ENCODE measurements at regions not wholly inside any gene's neighbourhood (a gene's known extent, or its start where the extent isn't known, plus 50 kb on each side); places are given as distances from the start of the nearest gene placed in this dataset.
"Not testable (repeated sequence)": the region's sequence is repeated elsewhere in the genome, so short reads cannot be mapped to it uniquely, and the experiment has no call there.

DNA sequence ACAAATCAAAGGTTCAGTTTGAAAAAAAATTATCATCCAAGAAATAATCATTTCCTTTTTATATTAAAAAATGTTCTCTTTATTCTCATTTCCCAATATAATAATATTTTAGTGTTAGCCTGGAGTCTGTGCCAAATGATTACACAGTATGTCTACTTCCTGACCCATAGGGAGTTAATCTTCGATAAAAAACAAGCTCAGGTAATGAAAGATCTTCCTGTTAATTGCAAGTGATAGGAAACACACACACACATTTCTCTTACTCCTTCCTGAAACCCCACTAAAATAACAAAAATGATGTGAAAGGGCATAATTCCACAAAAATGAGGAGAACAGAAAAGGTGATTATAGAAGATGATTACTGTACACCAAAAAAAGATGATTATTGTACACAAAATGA is 123.5 kb upstream of the CXADR start:
- H3K27ac ChIP-seq (ENCODE audit: insufficient read depth, low read depth, low read length, poor library complexity, severe bottlenecking), result no peak overlapping the region
- no peaks in the 10 kb centered on the region for H3K9me3 ChIP-seq (ENCODE audit: control insufficient read depth, low read length)
- H3K4me1 ChIP-seq (ENCODE audit: control insufficient read depth, insufficient read depth, low read length), result peaks cover 7% of the 10 kb centered on the region
- H3K27me3 ChIP-seq (ENCODE audit: control insufficient read depth, insufficient read depth, low read length, poor library complexity, severe bottlenecking), result no peaks in the 10 kb centered on the region
- H3K36me3 ChIP-seq (ENCODE audit: control insufficient read depth, insufficient read depth, low read length), result no peaks in the 10 kb centered on the region
- WGBS, 2 experiments, result 100% methylated on average over 1 of the region's 1 CpG; no CpG with 5 or more reads in 1 of the 2 experiments
- no peak overlapping the region for H3K4me3 ChIP-seq (ENCODE audit: insufficient read depth, low read depth, low read length)

DNA sequence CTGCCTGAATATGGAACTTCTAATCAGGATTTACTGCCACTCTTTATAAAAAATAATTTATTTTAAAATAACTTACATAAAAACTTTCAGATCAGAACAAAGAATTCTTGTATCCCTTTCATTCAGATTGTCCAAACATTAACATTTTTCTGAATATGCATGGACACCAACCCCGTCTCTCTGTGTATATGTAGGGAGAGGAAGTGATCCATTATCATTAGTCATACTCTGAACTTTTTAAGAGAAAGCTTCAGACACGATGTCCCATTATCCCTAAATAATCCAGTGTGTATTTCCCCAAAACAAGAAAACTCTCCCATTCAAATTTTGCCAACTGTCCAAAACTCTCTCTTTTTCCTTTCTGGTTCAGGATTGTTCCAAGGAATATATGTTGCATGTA is 122.3 kb upstream of the CXADR start:
- Histone ChIP-seq H3K27ac (ENCODE audit: insufficient read depth, low read depth, low read length, poor library complexity, severe bottlenecking) (no peak overlapping the region), H3K4me3 (ENCODE audit: insufficient read depth, low read depth, low read length) (no peak overlapping the region), H3K9me3 (ENCODE audit: control insufficient read depth, low read length) (no peaks in the 10 kb centered on the region), H3K4me1 (ENCODE audit: control insufficient read depth, insufficient read depth, low read length) (peaks cover 7% of the 10 kb centered on the region), H3K27me3 (ENCODE audit: control insufficient read depth, insufficient read depth, low read length, poor library complexity, severe bottlenecking) (no peaks in the 10 kb centered on the region), H3K36me3 (ENCODE audit: control insufficient read depth, insufficient read depth, low read length) (no peaks in the 10 kb centered on the region)
- WGBS, 2 experiments, result 96 to 100% methylated on average over 1 of the region's 2 CpGs

DNA sequence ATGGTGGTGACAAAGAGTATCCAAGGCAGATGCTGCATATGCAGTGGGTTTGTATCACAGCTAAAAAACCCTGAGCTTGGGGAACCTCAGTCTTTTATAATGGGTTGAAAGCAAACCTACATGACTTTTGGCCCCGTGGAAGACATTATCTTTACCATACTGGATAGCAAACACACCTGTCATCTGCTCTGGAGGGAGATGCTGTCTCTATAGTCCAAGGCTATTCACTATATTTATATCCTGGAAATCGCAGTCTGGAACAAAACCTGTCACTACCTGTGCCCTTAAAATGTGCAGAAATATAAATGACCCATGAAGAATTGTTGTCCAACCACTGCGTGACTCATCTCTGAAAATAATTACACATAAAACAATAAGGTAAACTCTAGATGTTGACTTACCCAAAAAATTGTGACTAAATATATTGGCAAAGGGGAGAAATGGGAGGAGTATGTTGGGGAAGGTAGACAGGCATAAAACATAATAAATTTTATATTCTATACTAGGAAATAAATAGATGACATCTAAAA is 121.0 kb upstream of the CXADR start:
- H3K27me3 ChIP-seq (ENCODE audit: control insufficient read depth, insufficient read depth, low read length, poor library complexity, severe bottlenecking), result no peaks in the 10 kb centered on the region
- WGBS, 2 experiments, result 89 to 93% methylated on average over 2 to 3 of the region's 3 CpGs
- H3K27ac ChIP-seq (ENCODE audit: insufficient read depth, low read depth, low read length, poor library complexity, severe bottlenecking), result no peak overlapping the region

DNA sequence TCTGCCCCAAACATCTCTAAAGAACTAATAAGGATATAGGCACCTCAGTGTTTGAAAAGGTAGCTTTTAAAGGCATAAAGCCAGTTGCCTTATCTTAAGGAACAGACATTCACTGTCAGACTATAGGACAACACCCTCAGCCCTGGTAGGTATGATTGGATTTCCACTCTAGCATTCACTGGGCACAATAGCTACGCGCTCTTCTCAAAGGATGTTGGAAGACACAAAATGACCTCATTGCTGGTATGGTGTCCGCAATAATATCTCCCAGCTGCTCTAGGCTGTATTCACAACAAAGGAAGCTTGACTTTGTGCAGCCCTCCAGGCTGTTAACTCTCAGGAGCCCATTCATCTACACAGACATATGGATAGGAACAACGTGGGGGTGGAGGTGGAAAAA is 119.4 kb upstream of the CXADR start:
- no peaks in the 10 kb centered on the region for H3K9me3 ChIP-seq (ENCODE audit: control insufficient read depth, low read length)
- WGBS, 2 experiments, result 84 to 85% methylated on average over 3 of the region's 4 CpGs
- no peaks in the 10 kb centered on the region for H3K27me3 ChIP-seq (ENCODE audit: control insufficient read depth, insufficient read depth, low read length, poor library complexity, severe bottlenecking)
- H3K27ac ChIP-seq (ENCODE audit: insufficient read depth, low read depth, low read length, poor library complexity, severe bottlenecking), result no peak overlapping the region
- no peaks in the 10 kb centered on the region for H3K36me3 ChIP-seq (ENCODE audit: control insufficient read depth, insufficient read depth, low read length)
- H3K4me1 ChIP-seq (ENCODE audit: control insufficient read depth, insufficient read depth, low read length), result peaks cover 7% of the 10 kb centered on the region
- H3K4me3 ChIP-seq (ENCODE audit: insufficient read depth, low read depth, low read length), result no peak overlapping the region

More for the DNA sequence above, 121.0 kb upstream of the CXADR start:
- H3K9me3 ChIP-seq (ENCODE audit: control insufficient read depth, low read length), result no peaks in the 10 kb centered on the region
- no peaks in the 10 kb centered on the region for H3K36me3 ChIP-seq (ENCODE audit: control insufficient read depth, insufficient read depth, low read length)
- peaks cover 7% of the 10 kb centered on the region for H3K4me1 ChIP-seq (ENCODE audit: control insufficient read depth, insufficient read depth, low read length)
- H3K4me3 ChIP-seq (ENCODE audit: insufficient read depth, low read depth, low read length), result no peak overlapping the region

DNA sequence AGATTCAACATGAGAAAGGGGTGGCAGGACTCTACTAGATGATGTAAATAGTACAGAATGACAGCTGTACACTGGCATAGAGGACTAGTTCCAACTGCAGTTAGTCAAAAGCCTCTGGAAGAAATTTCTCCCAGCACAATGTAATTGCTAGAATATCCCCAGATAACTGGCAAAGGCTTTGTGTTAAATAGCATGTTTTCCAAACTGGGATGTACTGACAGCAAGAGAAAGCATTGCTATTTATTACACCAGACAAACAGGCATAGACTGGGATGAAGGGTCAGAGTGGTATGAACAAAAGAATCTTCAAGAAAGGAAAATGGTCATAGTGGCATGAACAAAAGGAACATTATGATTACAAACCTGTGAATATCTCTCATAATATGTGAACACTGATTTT is 115.9 kb upstream of the CXADR start:
- H3K36me3 ChIP-seq (ENCODE audit: control insufficient read depth, insufficient read depth, low read length), result no peaks in the 10 kb centered on the region
- H3K9me3 ChIP-seq (ENCODE audit: control insufficient read depth, low read length), result no peaks in the 10 kb centered on the region
- no peak overlapping the region for H3K4me3 ChIP-seq (ENCODE audit: insufficient read depth, low read depth, low read length)
- peaks cover 7% of the 10 kb centered on the region for H3K4me1 ChIP-seq (ENCODE audit: control insufficient read depth, insufficient read depth, low read length)
- no peak overlapping the region for H3K27ac ChIP-seq (ENCODE audit: insufficient read depth, low read depth, low read length, poor library complexity, severe bottlenecking)
- H3K27me3 ChIP-seq (ENCODE audit: control insufficient read depth, insufficient read depth, low read length, poor library complexity, severe bottlenecking), result no peaks in the 10 kb centered on the region

DNA sequence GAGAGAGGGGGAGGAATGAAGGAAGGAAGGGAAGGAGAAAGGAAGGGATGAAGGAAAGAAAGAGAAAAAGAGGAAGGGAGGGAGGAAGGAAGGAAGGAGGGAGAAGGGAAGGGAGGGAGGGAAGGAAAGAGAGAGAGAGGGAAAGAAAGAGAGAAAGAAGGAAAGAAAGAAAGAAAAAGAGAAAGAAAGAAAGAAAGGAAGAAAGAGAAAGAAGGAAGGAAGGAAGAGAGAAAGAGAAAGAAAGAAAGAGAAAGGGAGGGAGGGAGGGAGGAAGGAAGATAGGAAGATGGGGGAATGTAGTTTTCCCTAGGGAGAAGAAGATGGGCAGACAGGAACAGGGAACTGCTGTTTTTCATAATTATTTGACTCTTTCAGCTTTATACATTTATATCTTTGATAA is 115.1 kb upstream of the CXADR start:
- Histone ChIP-seq H3K27me3 (ENCODE audit: control insufficient read depth, insufficient read depth, low read length, poor library complexity, severe bottlenecking) (no peaks in the 10 kb centered on the region), H3K9me3 (ENCODE audit: control insufficient read depth, low read length) (no peaks in the 10 kb centered on the region), H3K4me3 (ENCODE audit: insufficient read depth, low read depth, low read length) (no peak overlapping the region), H3K27ac (ENCODE audit: insufficient read depth, low read depth, low read length, poor library complexity, severe bottlenecking) (no peak overlapping the region), H3K4me1 (ENCODE audit: control insufficient read depth, insufficient read depth, low read length) (peaks cover 7% of the 10 kb centered on the region), H3K36me3 (ENCODE audit: control insufficient read depth, insufficient read depth, low read length) (no peaks in the 10 kb centered on the region)

DNA sequence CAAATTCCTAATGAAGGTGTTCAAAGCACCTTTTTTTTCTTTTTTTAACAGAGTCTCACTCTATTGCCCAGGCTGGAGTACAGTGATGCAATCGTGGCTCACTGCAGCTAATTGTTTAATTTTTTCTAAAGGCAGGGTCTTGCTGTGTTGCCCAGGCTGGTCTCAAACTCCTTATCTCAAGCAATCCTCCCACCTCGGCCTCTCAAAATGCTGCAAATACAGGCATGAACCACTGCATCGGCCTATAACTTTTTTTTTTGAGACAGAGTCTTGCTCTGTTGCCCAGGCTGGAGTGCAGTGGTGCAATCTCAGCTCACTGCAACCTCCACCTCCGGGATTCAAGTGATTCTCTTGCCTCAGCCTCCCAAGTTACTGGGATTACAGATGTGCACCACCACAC is 113.9 kb upstream of the CXADR start:
- not testable (repeated sequence) for H3K36me3 ChIP-seq (ENCODE audit: control insufficient read depth, insufficient read depth, low read length); H3K9me3 ChIP-seq (ENCODE audit: control insufficient read depth, low read length); H3K27me3 ChIP-seq (ENCODE audit: control insufficient read depth, insufficient read depth, low read length, poor library complexity, severe bottlenecking); H3K4me1 ChIP-seq (ENCODE audit: control insufficient read depth, insufficient read depth, low read length); H3K27ac ChIP-seq (ENCODE audit: insufficient read depth, low read depth, low read length, poor library complexity, severe bottlenecking); H3K4me3 ChIP-seq (ENCODE audit: insufficient read depth, low read depth, low read length)
- 93 to 95% methylated on average over 4 of the region's 4 CpGs for WGBS, 2 experiments

DNA sequence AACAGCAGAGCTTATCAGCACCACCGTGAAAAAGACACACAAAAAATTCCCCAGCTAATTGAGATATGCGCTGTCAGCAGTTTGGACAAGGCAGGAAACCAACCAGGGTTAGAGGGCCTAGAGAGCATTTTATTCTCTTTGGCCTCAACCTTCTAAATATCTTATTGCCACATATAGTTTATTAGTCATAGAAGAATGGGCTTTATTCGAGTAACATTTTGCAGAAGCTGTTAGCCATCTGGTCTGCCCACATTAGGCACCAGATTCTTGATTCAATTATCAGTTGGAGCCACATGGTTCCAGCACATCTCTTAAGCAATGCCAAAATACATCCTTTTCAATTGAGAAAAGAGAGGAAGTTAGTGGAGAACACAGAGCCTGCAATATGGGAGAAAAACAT is 109.9 kb upstream of the CXADR start:
- Histone ChIP-seq H3K27me3 (ENCODE audit: control insufficient read depth, insufficient read depth, low read length, poor library complexity, severe bottlenecking) (no peaks in the 10 kb centered on the region), H3K27ac (ENCODE audit: insufficient read depth, low read depth, low read length, poor library complexity, severe bottlenecking) (no peak overlapping the region), H3K4me1 (ENCODE audit: control insufficient read depth, insufficient read depth, low read length) (no peaks in the 10 kb centered on the region), H3K9me3 (ENCODE audit: control insufficient read depth, low read length) (no peaks in the 10 kb centered on the region), H3K36me3 (ENCODE audit: control insufficient read depth, insufficient read depth, low read length) (no peaks in the 10 kb centered on the region), H3K4me3 (ENCODE audit: insufficient read depth, low read depth, low read length) (no peak overlapping the region)
- WGBS, 2 experiments, result 90 to 91% methylated on average over 3 of the region's 3 CpGs

DNA sequence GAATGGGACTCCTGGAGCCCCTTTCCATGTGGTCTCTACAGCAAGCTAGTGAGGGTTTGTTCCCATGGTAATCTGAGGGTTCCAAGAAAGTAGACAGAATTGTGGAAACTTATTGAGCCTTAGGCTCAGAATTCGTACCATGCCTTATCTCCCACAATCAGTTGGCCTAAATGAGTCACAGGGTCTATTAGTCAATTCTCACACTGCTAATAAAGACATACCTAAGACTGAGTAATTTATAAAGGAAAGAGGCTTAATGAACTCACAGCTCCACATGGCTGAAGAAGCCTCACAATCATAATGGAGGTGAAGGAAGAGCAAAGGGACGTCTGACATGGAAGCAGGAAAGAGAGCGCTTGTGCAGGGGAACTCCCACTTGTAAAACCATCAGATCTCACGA is 106.6 kb upstream of the CXADR start:
- Histone ChIP-seq H3K27me3 (ENCODE audit: control insufficient read depth, insufficient read depth, low read length, poor library complexity, severe bottlenecking) (no peaks in the 10 kb centered on the region), H3K4me1 (ENCODE audit: control insufficient read depth, insufficient read depth, low read length) (no peaks in the 10 kb centered on the region), H3K27ac (ENCODE audit: insufficient read depth, low read depth, low read length, poor library complexity, severe bottlenecking) (no peak overlapping the region), H3K9me3 (ENCODE audit: control insufficient read depth, low read length) (no peaks in the 10 kb centered on the region), H3K4me3 (ENCODE audit: insufficient read depth, low read depth, low read length) (no peak overlapping the region), H3K36me3 (ENCODE audit: control insufficient read depth, insufficient read depth, low read length) (no peaks in the 10 kb centered on the region)
- WGBS, 2 experiments, result 86 to 91% methylated on average over 4 of the region's 4 CpGs

DNA sequence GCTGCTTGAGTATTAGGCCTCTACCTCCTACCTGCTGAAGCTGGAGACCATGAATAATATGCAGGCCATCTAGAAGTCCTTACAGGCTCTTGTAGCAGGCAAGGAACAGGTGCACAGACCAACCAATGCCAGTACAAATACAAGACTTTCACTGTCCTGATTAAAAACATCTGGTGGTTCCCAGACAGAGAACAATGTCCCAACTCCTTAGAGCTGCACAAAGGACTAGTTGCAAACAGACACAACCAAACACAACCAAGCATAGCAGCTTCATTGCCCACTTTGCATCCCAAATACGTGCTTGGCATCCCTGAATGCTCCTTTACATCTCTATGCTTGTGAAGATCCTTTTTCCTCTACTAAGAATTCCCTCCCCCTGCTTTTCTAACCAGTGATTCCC is 98.1 kb upstream of the CXADR start:
- Histone ChIP-seq H3K4me3 (ENCODE audit: insufficient read depth, low read depth, low read length) (no peak overlapping the region), H3K9me3 (ENCODE audit: control insufficient read depth, low read length) (no peaks in the 10 kb centered on the region), H3K36me3 (ENCODE audit: control insufficient read depth, insufficient read depth, low read length) (no peaks in the 10 kb centered on the region), H3K27ac (ENCODE audit: insufficient read depth, low read depth, low read length, poor library complexity, severe bottlenecking) (no peak overlapping the region), H3K4me1 (ENCODE audit: control insufficient read depth, insufficient read depth, low read length) (peaks cover 7% of the 10 kb centered on the region), H3K27me3 (ENCODE audit: control insufficient read depth, insufficient read depth, low read length, poor library complexity, severe bottlenecking) (no peaks in the 10 kb centered on the region)
- WGBS, 2 experiments, result 43 to 51% methylated on average over 1 of the region's 1 CpG

DNA sequence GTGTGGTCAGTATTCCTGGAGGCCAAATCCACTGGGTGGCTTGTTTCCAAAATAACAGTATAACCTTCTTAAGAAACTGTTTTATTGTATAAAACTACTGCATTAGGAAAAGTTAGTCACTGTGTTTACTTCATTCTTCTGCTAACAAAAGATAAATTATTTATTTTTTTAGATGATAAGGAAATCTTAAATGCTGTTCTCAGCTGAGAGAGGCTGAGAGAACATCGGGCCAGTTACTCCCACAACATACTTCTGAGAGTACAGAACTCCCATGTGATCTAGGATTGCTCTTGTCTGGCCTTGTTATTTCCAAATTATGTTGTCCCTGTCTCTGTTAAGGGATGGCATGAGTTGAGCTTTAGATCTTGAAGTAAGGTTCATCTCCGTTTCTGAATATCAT is 96.7 kb upstream of the CXADR start:
- H3K9me3 ChIP-seq (ENCODE audit: control insufficient read depth, low read length), result no peaks in the 10 kb centered on the region
- WGBS, 2 experiments, result 95% methylated on average over 2 of the region's 2 CpGs
- no peak overlapping the region for H3K4me3 ChIP-seq (ENCODE audit: insufficient read depth, low read depth, low read length)
- H3K4me1 ChIP-seq (ENCODE audit: control insufficient read depth, insufficient read depth, low read length), result peaks cover 7% of the 10 kb centered on the region
- no peaks in the 10 kb centered on the region for H3K36me3 ChIP-seq (ENCODE audit: control insufficient read depth, insufficient read depth, low read length)
- no peak overlapping the region for H3K27ac ChIP-seq (ENCODE audit: insufficient read depth, low read depth, low read length, poor library complexity, severe bottlenecking)
- H3K27me3 ChIP-seq (ENCODE audit: control insufficient read depth, insufficient read depth, low read length, poor library complexity, severe bottlenecking), result no peaks in the 10 kb centered on the region

Data from ectodermal cell (in vitro differentiated cells).